Activated naive CD8-positive, alpha-beta T cell treated with anti-CD3 and anti-CD28 coated beads, Interleukin-2, amount 50 U/mL, for 16 hours (primary cell): ENCODE measurements at regions not wholly inside any gene's neighbourhood (a gene's known extent, or its start where the extent isn't known, plus 50 kb on each side); places are given as distances from the start of the nearest gene placed in this dataset.
"Not testable (repeated sequence)": the region's sequence is repeated elsewhere in the genome, so short reads cannot be mapped to it uniquely, and the experiment has no call there.

Source experiments
- DNase-seq: peaks from one replicate; pipeline ENCODE4 v3.0.0-alpha.2; 2020; ENCODE audit warnings: low read depth, low spot score

- DNase-seq: no peak
Observed at GRCh38 chr5:42896523-42896922, 84.8 kb upstream of the SELENOP start.

- DNase-seq: no peak
Observed at GRCh38 chr5:42894057-42894456, 82.4 kb upstream of the SELENOP start.

GRCh38 chr5:42889311-42889933 lies 77.7 kb upstream of the SELENOP start:
- peak; percentile 33 for DNase-seq

DNA sequence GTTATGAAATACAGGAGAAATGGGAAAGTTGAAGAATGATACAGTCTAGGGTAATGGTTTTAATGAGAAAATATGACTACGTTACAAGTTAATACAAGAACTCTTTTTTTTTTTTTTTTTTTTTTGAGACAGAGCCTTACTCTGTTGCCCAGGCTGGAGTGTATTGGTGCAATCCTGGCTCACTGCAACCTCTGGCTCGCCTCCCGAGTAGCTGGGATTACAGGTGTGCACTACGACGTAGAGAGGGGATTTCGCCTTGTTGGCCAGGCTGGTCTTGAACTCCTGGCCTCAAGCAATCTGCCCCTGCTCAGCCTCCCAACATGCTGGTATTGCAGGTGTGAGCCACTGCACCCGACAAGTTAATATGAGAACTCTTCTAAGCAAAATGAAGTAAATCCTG lies 77.1 kb upstream of the SELENOP start:
- DNase-seq: no peak

DNA sequence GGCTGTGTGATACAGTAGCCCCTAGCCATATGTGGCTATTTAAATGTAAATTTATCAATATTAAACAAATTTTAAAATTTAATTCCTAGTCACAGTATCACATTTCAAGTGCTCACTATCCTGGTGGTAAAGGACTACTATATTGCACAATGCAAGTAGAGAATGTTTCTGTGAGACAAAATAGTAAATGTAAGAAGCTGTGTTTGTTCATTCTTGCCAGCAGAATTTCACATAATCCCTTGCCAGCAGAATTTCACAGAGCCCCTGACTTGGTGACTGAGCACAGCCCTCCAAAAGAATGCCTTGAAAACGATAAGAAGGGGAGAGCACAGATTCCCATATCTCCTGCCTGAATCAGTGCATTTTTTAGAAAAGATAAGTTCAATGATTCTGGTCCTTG lies 75.9 kb upstream of the SELENOP start:
- DNase-seq: no peak

- no peak for DNase-seq
Observed at GRCh38 chr5:42887097-42887496, 75.4 kb upstream of the SELENOP start.

GRCh38 chr5:42886635-42887034 lies 74.9 kb upstream of the SELENOP start:
- no peak for DNase-seq

GRCh38 chr5:42884326-42884725 lies 72.6 kb upstream of the SELENOP start:
- DNase-seq: no peak

- DNase-seq: no peak
Observed at GRCh38 chr5:42881416-42882117, 69.9 kb upstream of the SELENOP start.

GRCh38 chr5:42880496-42881150 lies 68.9 kb upstream of the SELENOP start:
- DNase-seq: no peak

DNA sequence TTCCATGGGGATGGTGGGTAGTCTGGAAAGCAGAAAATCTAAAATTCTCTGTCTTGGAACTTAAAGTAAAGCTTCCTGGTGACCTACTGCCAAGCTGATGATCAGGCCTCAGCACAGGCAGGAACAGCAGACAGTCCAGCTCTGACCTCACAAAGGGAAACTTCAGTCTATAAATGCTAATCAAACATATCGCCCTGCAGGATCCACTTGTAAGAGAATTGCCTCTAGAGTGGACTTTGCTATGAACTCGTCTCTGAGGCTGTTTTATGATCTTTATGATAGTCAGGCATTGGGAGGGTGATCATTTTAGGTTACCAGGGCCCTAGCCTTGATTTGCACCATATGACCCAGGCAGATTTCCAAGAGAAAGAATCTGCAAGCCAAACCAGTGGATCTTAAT lies 67.6 kb upstream of the SELENOP start:
- no peak for DNase-seq

- DNase-seq: no peak
Observed at GRCh38 chr5:42878550-42878949, 66.9 kb upstream of the SELENOP start.

GRCh38 chr5:42878041-42878440 lies 66.3 kb upstream of the SELENOP start:
- DNase-seq: no peak

DNA sequence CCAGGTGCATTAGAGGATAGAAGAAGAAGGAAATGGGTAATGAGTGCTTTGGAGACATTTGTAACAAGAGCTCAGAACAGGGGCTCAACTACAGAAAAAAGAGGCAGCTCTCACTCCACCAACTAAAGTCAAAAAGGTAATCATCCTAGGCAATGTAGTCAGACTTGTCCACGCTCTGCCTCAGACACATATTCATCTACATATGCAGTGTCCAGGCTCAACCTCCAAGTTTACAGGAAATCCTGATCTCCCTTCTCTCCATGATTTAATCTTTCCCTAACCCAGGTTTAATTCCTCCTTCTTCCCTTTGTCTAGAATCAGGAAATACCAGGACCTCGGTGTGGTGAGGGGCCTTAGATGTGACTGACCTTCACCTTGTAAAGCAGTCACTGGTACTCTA lies 65.7 kb upstream of the SELENOP start:
- DNase-seq: no peak

DNA sequence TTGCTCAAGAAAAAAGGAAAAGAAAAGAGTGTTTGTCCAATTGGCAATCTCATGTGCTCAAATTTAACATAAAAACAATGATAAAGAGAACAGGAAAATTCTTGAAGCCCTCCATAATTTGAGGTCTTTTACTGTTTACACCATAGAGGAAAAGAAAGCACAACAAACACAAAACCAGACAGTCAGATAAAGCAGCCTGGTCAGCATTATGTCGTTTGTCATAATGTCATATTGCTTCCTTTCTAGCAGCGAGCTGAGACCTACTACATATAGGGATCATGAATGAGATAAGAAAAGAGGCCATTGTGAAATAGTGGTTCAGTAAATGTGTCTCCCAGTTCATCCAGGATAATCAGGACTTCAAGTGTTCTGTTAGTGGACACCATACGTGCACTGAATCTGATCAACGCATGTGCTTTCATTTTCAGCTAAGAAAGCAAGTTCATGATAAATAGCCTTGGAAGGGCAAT lies 64.7 kb upstream of the SELENOP start:
- DNase-seq: no peak

GRCh38 chr5:42875785-42876374 lies 64.2 kb upstream of the SELENOP start:
- no peak for DNase-seq

DNA sequence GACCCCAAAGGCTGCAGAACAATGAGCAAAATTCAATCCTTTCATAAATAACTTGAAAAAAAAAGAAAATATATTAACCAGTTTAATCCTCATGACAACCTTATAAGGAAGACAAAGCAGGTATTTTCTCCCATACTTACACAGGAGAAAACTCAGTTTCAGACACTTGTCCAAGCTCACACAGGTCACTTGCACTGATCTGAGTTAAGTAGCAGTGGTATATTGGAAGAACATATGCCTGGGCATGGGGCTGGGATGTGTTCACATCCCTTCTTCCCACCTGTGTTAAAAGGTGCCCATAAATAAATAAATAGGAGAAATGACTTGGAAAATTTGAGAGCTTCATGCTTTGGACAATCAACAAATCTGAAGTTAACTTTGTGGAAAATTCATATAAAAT lies 63.5 kb upstream of the SELENOP start:
- DNase-seq: no peak

- no peak for DNase-seq
Observed at GRCh38 chr5:42874621-42875198, 63.0 kb upstream of the SELENOP start.

DNA sequence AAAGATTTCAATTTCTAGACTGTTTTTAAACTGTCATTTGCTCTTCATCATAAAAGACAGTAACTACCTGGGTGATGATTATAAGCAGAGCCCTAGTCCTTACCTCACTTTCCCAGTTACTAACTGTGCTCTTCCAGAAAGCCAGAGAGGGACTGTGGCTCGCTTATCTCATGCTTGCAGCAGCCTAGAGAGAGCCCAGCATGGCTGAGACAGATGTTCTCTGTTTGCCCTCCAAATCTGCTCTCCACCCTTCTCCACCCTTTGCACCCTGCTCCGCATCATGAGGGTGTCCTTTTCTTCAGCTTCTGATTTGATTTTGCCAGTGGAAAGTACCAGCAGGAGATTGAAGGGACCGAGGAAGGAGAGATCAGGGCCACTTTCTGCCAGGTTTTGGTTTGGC lies 61.2 kb upstream of the SELENOP start:
- DNase-seq: no peak

DNA sequence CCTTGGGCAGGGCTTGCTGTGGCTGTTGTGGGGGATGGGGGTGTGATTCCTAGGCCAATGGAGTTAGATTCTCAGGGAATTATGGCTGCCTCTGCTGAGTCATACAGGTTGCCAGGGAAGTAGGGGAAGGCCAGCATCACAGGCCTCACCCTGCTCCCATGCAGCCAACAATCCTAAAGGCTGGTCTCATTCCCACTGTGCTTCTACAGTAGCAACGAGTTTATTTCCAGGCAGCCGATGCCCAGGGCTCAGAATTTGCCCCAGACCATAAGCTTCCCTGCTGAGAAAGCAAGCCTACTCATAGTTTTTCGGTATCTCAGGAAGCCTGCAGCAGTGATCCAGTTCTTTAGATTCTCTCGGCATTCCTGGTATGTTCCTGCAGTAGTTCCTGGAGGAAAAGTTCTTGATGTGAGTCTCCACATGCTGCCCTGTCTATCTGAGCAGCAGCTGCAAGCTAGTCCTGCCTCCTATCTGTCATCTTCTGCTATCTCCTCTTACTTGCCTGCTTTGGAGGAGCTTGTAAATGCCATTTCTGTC lies 59.3 kb upstream of the SELENOP start:
- no peak for DNase-seq

DNA sequence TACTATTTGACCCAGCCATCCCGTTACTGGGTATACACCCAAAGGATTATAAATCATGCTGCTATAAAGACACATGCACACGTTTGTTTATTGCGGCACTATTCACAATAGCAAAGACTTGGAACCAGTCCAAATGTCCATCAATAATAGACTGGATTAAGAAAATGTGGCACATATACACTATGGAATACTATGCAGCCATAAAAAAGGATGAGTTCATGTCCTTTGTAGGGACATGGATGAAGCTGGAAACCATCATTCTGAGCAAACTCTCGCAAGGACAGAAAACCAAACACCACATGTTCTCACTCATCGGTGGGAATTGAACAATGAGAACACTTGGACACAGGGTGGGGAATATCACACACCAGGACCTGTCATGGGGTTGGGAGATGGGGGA lies 56.7 kb upstream of the SELENOP start:
- DNase-seq: not testable (repeated sequence)

- DNase-seq: not testable (repeated sequence)
Observed at GRCh38 chr5:42864749-42865148, 53.1 kb upstream of the SELENOP start.
